T-helper 1 cell (primary cell): ENCODE measurements at regions not wholly inside any gene's neighbourhood (a gene's known extent, or its start where the extent isn't known, plus 50 kb on each side); places are given as distances from the start of the nearest gene placed in this dataset.
"Not testable (repeated sequence)": the region's sequence is repeated elsewhere in the genome, so short reads cannot be mapped to it uniquely, and the experiment has no call there.

Experiments
- DNase-seq, 5 donors: peaks; one replicate each; pipeline ENCODE4 v3.0.0-alpha.2; 2012 to 2020

- no peak for DNase-seq
Measured at GRCh38 chr2:22420076-22420475, 964.9 kb upstream of the KLHL29 start.

DNA sequence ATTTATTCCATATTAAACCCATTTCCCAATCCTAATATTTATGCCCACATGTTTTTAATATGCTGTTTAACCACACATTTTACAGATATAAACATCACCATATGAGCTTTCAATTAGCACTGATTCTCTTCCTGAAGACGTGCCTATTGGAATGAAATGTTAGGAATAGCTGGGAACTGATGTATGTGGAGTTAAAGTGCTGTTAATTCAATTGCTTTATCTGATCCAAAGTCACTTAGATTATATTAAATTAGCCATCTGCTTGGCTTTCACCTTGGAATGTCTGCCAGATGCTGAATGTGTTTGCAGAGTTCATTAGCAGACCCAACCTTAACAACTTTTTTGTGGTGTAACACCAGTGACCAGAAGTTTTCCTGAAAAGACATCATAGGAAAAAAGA, 942.9 kb upstream of the KLHL29 start:
- no peak for DNase-seq

DNA sequence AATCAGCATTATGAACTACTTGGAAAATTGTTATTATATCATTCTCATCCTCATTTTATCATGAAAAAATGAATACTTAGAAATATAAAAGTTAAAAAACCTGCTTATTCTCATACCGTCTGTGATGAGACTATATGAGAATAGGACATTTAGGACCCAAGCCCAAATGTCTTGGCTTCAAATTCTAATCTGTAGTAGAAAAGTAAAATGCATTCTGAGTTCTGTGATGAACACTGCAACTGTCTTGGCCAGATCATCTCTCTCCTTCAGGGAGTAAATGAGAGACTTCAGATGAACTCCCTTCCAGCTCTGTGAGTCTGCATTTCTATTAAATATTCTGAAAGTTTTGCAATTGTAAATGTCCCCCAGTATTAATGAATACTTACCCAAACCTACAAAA, 940.7 kb upstream of the KLHL29 start:
- DNase-seq = no peak

- DNase-seq = no peak
Measured at GRCh38 chr2:22449696-22450095, 935.3 kb upstream of the KLHL29 start.

DNA sequence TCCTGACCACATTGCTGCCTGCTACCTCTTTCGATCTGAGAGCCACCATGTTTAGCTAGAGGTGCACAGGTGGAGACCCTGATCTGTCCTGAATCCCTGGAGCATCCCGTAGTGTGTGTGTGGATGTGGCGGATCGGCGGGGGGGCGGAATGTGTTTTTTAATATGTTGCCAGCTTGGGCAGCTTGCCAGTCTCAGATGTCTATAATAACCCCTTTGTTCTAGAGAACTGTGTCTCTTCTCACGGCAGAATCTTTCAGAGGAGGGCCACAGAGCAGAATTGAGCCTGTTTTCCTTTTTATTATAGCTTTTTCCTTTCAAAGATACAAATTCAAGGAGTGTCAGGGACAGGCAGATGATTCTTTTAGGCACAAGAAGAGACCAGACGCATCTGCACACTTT, 934.1 kb upstream of the KLHL29 start:
- DNase-seq = no peak

- no peak for DNase-seq
Measured at GRCh38 chr2:22454826-22455485, 930.0 kb upstream of the KLHL29 start.

DNA sequence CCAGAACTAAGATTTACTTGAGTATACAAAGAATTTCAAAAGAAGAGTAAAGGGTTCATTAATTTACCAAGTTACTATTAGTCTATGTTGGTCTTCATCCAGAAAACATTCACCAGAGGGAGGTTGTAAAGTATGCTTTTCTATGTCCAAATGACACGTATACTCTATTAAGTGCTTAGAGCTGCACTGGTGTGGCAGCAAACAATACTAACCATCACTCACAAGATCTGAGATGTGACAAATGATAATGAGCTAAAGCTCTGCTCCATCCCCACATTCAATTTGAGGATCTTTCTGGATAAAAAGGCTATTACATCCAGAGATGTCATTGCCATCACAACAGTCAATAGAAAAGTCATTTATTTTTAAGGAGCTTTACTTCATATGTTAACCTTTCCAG, 926.5 kb upstream of the KLHL29 start:
- DNase-seq = no peak

GRCh38 chr2:22475103-22475502, 909.9 kb upstream of the KLHL29 start:
- not testable (repeated sequence) for DNase-seq

DNA sequence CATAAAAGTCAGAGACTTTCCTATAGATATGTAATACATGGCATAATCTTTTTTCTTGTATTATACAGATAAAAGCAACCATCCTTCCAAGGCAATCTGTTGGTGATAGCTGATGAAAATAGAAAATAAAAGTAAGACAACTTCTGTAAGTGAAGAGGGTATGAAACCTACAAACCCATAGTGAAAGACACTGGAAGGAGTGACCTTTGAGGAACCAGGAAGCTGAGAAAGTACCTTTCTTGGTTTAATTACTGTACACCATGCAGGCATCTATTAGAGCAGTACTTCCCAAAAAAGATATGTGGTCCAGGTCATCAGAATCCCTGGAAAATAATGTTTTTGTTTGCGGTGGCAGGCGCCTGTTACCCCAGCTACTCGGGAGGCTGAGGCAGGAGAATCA, 906.6 kb upstream of the KLHL29 start:
- no peak for DNase-seq

DNA sequence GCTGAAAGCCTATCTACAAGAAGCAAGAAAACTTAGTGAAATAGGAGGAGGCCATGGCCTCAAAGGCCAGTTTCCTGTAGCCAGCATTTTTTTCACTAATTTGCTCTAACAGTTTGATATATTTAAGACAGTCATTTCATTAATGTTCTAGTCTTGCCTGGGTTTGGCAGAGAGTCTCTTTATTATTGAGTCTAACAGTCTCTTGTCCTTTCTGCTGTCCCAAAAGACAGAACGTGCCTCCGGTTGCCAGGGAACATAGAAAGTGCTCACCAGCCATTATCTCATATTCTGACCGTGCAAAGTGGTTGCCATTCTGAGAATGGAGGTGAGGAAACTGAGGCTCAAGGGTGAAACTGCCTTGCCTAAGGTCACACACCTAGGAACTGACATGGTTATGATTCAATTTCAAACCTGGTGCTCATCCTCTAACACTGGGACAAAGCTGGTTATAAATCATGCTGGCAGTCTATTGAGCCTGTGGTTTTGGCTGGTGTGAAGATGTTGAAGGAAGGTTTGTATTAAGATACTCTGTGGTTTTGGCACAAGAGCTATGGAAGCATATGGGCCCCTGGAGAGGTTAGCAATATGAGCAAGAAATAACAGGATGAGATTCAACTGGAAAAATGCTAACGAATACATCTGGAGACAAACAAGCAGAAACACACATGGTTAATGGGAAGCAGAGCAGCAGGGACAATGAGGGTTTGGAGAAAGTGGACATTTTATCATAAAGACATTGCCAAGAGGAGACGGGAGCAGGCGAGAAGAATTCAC, 903.3 kb upstream of the KLHL29 start:
- DNase-seq = no peak

GRCh38 chr2:22483036-22483435, 901.9 kb upstream of the KLHL29 start:
- DNase-seq = no peak

- DNase-seq = no peak
Measured at GRCh38 chr2:22485486-22485885, 899.5 kb upstream of the KLHL29 start.

GRCh38 chr2:22486343-22486742, 898.6 kb upstream of the KLHL29 start:
- DNase-seq = no peak

DNA sequence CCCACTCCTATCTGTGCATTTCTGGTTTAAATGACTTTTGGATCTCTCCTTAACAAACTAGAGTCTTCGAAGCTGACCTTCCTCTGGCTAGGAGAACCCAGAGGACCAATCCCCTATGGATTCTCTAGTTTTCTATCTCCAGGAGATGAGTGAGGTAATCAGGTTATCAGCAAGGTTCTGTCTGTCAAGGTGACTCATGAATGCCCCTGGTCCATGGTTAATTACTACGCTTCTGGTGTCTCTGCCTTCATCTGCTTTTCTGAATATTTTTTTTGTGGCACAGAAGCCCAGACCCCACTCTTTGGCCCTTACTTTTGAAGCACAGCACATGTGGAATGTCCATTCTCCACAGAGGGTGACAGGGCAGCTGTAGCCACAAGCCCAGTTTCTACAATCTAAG, 897.9 kb upstream of the KLHL29 start:
- no peak for DNase-seq

DNA sequence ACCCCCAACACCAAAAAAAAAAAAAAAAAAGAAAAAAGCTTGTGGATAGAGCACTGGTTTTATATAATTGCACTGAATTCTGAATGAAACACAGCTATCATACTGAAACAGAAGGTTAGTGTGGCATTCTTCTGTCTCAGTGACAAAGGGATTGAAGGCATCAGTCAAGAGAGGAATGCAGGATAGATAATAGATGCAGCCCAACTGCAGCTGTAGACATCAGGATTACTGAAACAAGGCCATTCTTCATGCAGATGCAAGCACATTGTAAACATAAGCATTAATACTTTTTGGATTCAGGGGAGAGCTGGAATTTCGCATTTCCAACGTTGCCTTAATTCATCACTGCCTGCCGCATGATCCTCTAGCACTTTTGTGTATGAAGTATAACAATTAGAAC, 897.4 kb upstream of the KLHL29 start:
- no peak for DNase-seq

DNA sequence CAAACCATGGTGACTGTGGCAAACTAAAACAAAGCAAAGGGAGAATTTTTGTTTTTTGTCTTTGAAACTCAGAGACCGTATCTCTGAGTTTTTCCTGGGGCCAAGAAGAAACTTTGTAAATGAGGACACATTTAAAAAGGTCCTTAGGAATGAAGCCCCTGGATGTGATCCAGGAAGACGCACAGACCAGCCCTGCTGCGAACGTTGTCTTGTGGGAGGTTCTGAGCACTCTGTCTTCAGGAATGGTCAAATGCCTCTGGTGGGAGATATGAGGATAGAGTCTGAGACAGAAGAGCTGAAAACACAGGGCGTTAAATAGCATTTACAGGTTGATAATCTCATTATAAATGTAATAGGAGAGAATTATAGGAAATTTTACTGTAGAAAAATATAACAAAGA, 893.5 kb upstream of the KLHL29 start:
- no peak for DNase-seq

DNA sequence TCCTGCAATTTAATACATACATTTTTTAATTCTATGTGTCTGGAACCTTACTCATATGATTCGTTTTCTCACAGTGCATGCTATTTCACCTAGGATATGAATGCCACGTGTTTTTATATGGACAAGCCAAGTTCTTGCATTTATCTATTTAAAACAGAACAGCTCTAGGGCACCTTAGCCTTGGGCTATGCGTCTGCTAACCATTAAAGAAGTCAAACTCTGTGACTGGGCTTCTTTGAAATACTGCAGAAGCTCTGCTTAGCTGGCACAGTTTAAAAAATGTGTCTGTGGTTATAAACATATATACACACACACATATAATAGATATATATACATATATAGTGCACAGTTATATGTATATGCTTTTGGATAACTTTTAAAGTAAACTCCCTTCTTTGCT, 890.8 kb upstream of the KLHL29 start:
- DNase-seq = no peak

DNA sequence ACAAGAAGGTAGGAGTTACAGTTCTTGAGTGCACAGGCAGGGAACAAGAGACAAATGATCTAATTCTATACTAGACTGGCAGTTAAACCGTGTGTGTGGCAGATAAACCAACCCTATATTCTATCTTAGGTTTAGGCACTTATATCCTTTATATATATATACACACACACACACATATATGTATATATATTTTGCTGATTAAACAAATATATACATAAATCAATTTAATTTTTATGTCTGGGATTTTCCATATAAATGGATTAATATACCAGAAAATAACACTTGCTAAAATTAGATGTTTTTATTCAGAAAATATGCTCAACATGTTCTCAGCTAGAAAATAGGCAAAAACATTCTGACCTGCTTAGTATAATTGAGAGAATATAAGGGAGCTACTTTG, 887.9 kb upstream of the KLHL29 start:
- no peak for DNase-seq

- DNase-seq = no peak
Measured at GRCh38 chr2:22497789-22498188, 887.2 kb upstream of the KLHL29 start.

DNA sequence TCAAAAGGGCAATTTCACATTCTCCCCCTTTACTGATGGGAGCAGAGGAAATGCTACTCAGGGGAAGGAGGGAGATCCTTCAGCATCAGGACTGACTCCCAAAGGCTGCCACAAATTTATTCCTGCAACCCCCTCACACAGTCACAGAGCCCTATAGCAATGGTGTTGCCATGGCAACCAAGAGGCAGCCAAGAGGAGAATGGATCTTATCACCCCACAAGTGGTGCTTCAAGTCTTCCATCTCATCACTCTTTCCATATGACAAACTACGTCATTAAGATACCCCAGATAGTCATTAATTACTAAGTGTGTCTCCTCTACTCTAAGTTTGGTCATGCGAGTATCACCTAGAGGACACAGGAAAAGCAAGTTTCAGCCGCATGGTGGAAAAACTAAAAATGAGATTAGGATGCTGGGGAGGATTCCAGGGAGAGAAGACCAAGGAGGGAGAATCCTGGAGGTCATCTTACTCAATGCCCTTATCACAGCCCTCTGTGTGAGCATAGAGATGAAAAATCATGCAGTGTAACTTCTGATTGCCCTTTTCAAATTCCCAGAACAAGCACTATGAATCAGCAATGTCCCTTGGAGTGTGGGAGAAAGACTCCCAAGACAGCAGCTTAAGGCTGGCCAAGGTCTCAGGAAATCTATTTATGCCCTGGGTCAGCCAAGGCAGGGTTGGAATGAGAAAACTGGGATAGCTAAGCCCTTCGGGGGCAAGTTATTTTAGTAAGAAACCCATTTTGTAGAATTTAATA, 885.7 kb upstream of the KLHL29 start:
- DNase-seq = no peak

GRCh38 chr2:22500555-22500935, 884.4 kb upstream of the KLHL29 start:
- no peak for DNase-seq

GRCh38 chr2:22501851-22502250, 883.1 kb upstream of the KLHL29 start:
- no peak for DNase-seq

GRCh38 chr2:22513563-22513962, 871.4 kb upstream of the KLHL29 start:
- no peak for DNase-seq

DNA sequence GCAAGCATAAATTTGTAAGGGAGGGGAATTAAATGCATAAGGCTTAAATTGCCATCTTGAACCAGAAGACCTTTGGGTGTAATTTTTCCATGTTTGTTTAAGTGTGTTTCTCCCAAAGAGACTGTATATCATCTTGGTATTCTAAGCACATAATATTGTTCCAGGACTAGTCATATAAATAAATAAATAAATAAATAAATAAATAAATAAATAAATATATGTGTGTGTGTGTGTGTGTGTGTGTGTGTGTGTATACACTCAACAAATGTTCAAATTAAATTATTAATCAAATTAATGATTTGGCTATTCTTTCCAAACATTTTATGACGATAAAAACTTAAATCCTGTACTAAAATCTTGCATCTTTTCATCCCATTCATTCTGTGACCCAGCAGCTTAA, 867.8 kb upstream of the KLHL29 start:
- no peak for DNase-seq
